HCT116 (cell line): ENCODE measurements at regions not wholly inside any gene's neighbourhood (a gene's known extent, or its start where the extent isn't known, plus 50 kb on each side); places are given as distances from the start of the nearest gene placed in this dataset.

ENCODE experiments used
- ATAC-seq: fragments of 200-7000 bp; cut with Tn5 transposase; 2 replicates; pipeline ENCODE4 v1.9.1; 2020; ENCODE audit warnings: mild to moderate bottlenecking, moderate library complexity
- BruUV-seq: library from RNA; stranded (reverse); fragments of 400-500 nt; replicated peaks from 2 replicates; lab custom pipeline; 2021; lab: Mats Ljungman, UMichigan
- CTCF ChIA-PET: fragments of 300-600 bp; sonication (Branson Sonifier 250); formaldehyde crosslinking; loops from one replicate; lab custom pipeline; 2021; ENCODE audit warnings: antibody characterized with exemption; lab: Charles Lee
- POLR2A ChIA-PET: fragments of 300-600, 350-600 bp; sonication (Branson Sonifier 250); formaldehyde crosslinking; loops from one replicate; lab custom pipeline; 2021; ENCODE audit warnings: antibody characterized with exemption; lab: Charles Lee
- RAD21 ChIA-PET, 2 experiments: fragments of 300-600 bp; sonication (Branson Sonifier 250); formaldehyde crosslinking; loops; one replicate each; lab custom pipeline; 2023; ENCODE audit warnings: low total read pairs in 2 of 2; ENCODE audit not compliant: uncharacterized antibody in 2 of 2, unreplicated experiment in 2 of 2, low non-redundant PET in 1 of 2; lab: Charles Lee
- DNase-seq: peaks from one replicate; pipeline ENCODE4 v3.0.0-alpha.2; 2010; ENCODE audit warnings: low read depth, low spot score
- H2AFZ ChIP-seq: fragments of 200-600 bp; shearing (Covaris generic), sonication (generic); 2 replicates; pipeline ENCODE4 v1.6.1; 2017; ENCODE audit warnings: low read depth, mixed run types, mixed read lengths, antibody characterized with exemption, low read length; ENCODE audit not compliant: poor library complexity, severe bottlenecking
- H3K27ac ChIP-seq: 2 replicates; pipeline ENCODE4 v1.5.1; 2012; ENCODE audit warnings: low read depth, low read length
- H3K27me3 ChIP-seq: fragments of 200-600 bp; sonication (generic); 2 replicates; pipeline ENCODE4 v1.6.1; 2016; ENCODE audit warnings: mixed run types, low read length, mixed read lengths; ENCODE audit not compliant: insufficient read depth
- H3K36me3 ChIP-seq, 2 experiments: fragments of 200-500 bp in 1 of 2; fragments of 200-600 bp in 1 of 2; sonication (Bioruptor generic) in 1 of 2; sonication (generic) in 1 of 2; 2 replicates each; pipeline versions ENCODE4 v1.5.1 to v1.6.1; 2014 to 2016; ENCODE audit warnings: low read length in 2 of 2, inconsistent platforms in 1 of 2, mixed read lengths in 1 of 2, mixed run types in 1 of 2; ENCODE audit not compliant: insufficient read depth in 2 of 2, control insufficient read depth in 1 of 2
- H3K4me1 ChIP-seq, 2 experiments: fragments of 200-600 bp in 1 of 2; sonication (generic) in 1 of 2; 2 replicates each; pipeline versions ENCODE4 v1.5.1 to v1.6.1; 2012 to 2017; ENCODE audit warnings: low read length in 2 of 2, inconsistent platforms in 1 of 2, mild to moderate bottlenecking in 1 of 2, mixed read lengths in 1 of 2, mixed run types in 1 of 2, moderate library complexity in 1 of 2; ENCODE audit not compliant: insufficient read depth in 2 of 2, control insufficient read depth in 1 of 2
- H3K4me2 ChIP-seq: fragments of 200-600 bp; sonication (generic); 2 replicates; pipeline ENCODE4 v1.6.1; 2017; ENCODE audit warnings: mixed run types, low read length, mixed read lengths
- H3K4me3 ChIP-seq, 2 experiments: fragments of 200-600 bp in 1 of 2; sonication (generic) in 1 of 2; replicated peaks in 1 of 2; 2 replicates each; pipeline ENCODE4 v1.5.1; 2011 to 2016; ENCODE audit warnings: low read length in 2 of 2, control low read depth in 1 of 2, low read depth in 1 of 2, mild to moderate bottlenecking in 1 of 2, mixed read lengths in 1 of 2, mixed run types in 1 of 2
- H3K79me2 ChIP-seq: fragments of 200-600 bp; sonication (generic); 2 replicates; pipeline ENCODE4 v1.6.1; 2017; ENCODE audit warnings: mild to moderate bottlenecking, mixed run types, low read length, moderate library complexity, mixed read lengths; ENCODE audit not compliant: insufficient read depth
- H3K9ac ChIP-seq: fragments of 200-600 bp; sonication (generic); 2 replicates; pipeline ENCODE4 v1.6.1; 2016; ENCODE audit warnings: low read length, mixed read lengths
- H3K9me2 ChIP-seq: fragments of 200-600 bp; sonication (generic), shearing (Covaris generic); 2 replicates; pipeline ENCODE4 v1.6.1; 2017; ENCODE audit warnings: mixed run types, mild to moderate bottlenecking, moderate library complexity; ENCODE audit not compliant: insufficient read depth
- H3K9me3 ChIP-seq, 2 experiments: fragments of 200-500 bp in 1 of 2; fragments of 200-600 bp in 1 of 2; sonication (Bioruptor generic) in 1 of 2; sonication (generic) in 1 of 2; 2 replicates each; pipeline ENCODE4 v1.6.1; 2014 to 2017; ENCODE audit warnings: low read length in 2 of 2, mixed read lengths in 2 of 2, inconsistent platforms in 1 of 2, low read depth in 1 of 2, mild to moderate bottlenecking in 1 of 2, mixed run types in 1 of 2, moderate library complexity in 1 of 2; ENCODE audit not compliant: control insufficient read depth in 1 of 2, insufficient read depth in 1 of 2
- H4K20me1 ChIP-seq: fragments of 200-600 bp; sonication (generic), shearing (Covaris generic); 2 replicates; pipeline ENCODE4 v1.6.1; 2017; ENCODE audit warnings: mixed run types, mild to moderate bottlenecking, moderate library complexity; ENCODE audit not compliant: insufficient read depth
- CEBPB ChIP-seq: IDR thresholded peaks from 2 replicates; pipeline ENCODE4 v1.6.1; 2012; ENCODE audit warnings: low read depth
- EGR1 ChIP-seq: IDR thresholded peaks from 2 replicates; pipeline ENCODE4 v1.6.1; 2012; ENCODE audit warnings: low read depth
- ELF1 ChIP-seq: IDR thresholded peaks from 2 replicates; pipeline ENCODE4 v1.6.1; 2012; ENCODE audit warnings: low read depth, borderline replicate concordance
- EZH2 ChIP-seq: fragments of 200-600 bp; sonication (generic); IDR thresholded peaks from 2 replicates; pipeline ENCODE4 v1.6.1; 2017; ENCODE audit warnings: antibody characterized with exemption, mixed run types
- EZH2phosphoT487 ChIP-seq: fragments of 200-600 bp; IDR thresholded peaks from 2 replicates; pipeline ENCODE4 v1.6.1; 2018; ENCODE audit warnings: antibody characterized with exemption, borderline replicate concordance
- FOSL1 ChIP-seq: IDR thresholded peaks from 2 replicates; pipeline ENCODE4 v1.6.1; 2012; ENCODE audit warnings: low read depth
- JUND ChIP-seq: IDR thresholded peaks from 2 replicates; pipeline ENCODE4 v1.6.1; 2012
- POLR2A ChIP-seq: IDR thresholded peaks from 2 replicates; pipeline ENCODE4 v1.7.0; 2011; ENCODE audit warnings: borderline replicate concordance; ENCODE audit not compliant: insufficient read depth, insufficient read length; ENCODE audit errors: extremely low read depth
- RAD21 ChIP-seq: IDR thresholded peaks from 2 replicates; pipeline ENCODE4 v1.6.1; 2012; ENCODE audit warnings: low read depth, mild to moderate bottlenecking
- SIN3A ChIP-seq: IDR thresholded peaks from 2 replicates; pipeline ENCODE4 v1.6.1; 2012; ENCODE audit warnings: low read depth
- SP1 ChIP-seq: IDR thresholded peaks from 2 replicates; pipeline ENCODE4 v1.6.1; 2012; ENCODE audit warnings: low read depth
- SRF ChIP-seq: IDR thresholded peaks from 2 replicates; pipeline ENCODE4 v1.6.1; 2012; ENCODE audit warnings: low read depth
- TCF7L2 ChIP-seq: IDR thresholded peaks from 2 replicates; pipeline ENCODE4 v1.7.0; 2011; ENCODE audit warnings: borderline replicate concordance, inconsistent platforms; ENCODE audit not compliant: insufficient read depth, insufficient read length; ENCODE audit errors: extremely low read depth
- ZFX ChIP-seq: fragments of 450-650 bp; IDR thresholded peaks from 2 replicates; pipeline ENCODE4 v1.6.1; 2017
- intact Hi-C: fragments of 100-400 bp; cut with micrococcal nuclease; formaldehyde crosslinking; loops from 2 replicates; pipeline ENCODE4 v1.10.0; 2022
- TF ChIP-seq, protein P1 (sequence below): IDR thresholded peaks from 2 replicates; pipeline ENCODE4 v1.6.1; 2012
- TF ChIP-seq, protein P2 (sequence below), 3 experiments: fragments of 200-600 bp in 1 of 3; sonication (generic) in 1 of 3; IDR thresholded peaks in 2 of 3; conservative IDR thresholded peaks in 1 of 3; 2 replicates each; pipeline ENCODE4 v1.5.1; 2012 to 2017; ENCODE audit warnings: low read depth in 2 of 3, low read length in 2 of 3, antibody characterized with exemption in 1 of 3, borderline replicate concordance in 1 of 3, control low read depth in 1 of 3, mild to moderate bottlenecking in 1 of 3, mixed read lengths in 1 of 3, mixed run types in 1 of 3, moderate library complexity in 1 of 3; ENCODE audit not compliant: insufficient read depth in 1 of 3
- TF ChIP-seq, protein P3 (sequence below): IDR thresholded peaks from 2 replicates; pipeline ENCODE4 v1.6.1; 2011; ENCODE audit warnings: mild to moderate bottlenecking, low read length, moderate library complexity; ENCODE audit not compliant: insufficient replicate concordance; ENCODE audit errors: extremely low read depth
- TF ChIP-seq, protein P4 (sequence below): IDR thresholded peaks from 2 replicates; pipeline ENCODE4 v1.6.1; 2012

- H3K4me3 ChIP-seq, result no peak overlapping the region
- H4K20me1 ChIP-seq, result no peaks in the 10 kb centered on the region
- RAD21 ChIA-PET, result no interaction called here
- TF ChIP-seq EGR1 (no peak), FOSL1 (no peak), JUND (no peak), SIN3A (no peak), RAD21 (no peak), CEBPB (no peak), SRF (no peak), EZH2 (no peak), TCF7L2 (no peak), POLR2A (no peak), ELF1 (no peak), ZFX (no peak), SP1 (no peak), EZH2phosphoT487 (no peak)
- TF ChIP-seq, protein P1, sequence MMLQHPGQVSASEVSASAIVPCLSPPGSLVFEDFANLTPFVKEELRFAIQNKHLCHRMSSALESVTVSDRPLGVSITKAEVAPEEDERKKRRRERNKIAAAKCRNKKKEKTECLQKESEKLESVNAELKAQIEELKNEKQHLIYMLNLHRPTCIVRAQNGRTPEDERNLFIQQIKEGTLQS, result no peak
- TF ChIP-seq, protein P2, sequence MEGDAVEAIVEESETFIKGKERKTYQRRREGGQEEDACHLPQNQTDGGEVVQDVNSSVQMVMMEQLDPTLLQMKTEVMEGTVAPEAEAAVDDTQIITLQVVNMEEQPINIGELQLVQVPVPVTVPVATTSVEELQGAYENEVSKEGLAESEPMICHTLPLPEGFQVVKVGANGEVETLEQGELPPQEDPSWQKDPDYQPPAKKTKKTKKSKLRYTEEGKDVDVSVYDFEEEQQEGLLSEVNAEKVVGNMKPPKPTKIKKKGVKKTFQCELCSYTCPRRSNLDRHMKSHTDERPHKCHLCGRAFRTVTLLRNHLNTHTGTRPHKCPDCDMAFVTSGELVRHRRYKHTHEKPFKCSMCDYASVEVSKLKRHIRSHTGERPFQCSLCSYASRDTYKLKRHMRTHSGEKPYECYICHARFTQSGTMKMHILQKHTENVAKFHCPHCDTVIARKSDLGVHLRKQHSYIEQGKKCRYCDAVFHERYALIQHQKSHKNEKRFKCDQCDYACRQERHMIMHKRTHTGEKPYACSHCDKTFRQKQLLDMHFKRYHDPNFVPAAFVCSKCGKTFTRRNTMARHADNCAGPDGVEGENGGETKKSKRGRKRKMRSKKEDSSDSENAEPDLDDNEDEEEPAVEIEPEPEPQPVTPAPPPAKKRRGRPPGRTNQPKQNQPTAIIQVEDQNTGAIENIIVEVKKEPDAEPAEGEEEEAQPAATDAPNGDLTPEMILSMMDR (IDR thresholded peaks at IDR 0.05 in 2 of 3, conservative IDR thresholded peaks at IDR 0.05 in 1 of 3; ENCODE audit: borderline replicate concordance in 1 of 3, insufficient read depth in 1 of 3, low read depth in 2 of 3, low read length in 2 of 3), result no peak
- TF ChIP-seq, protein P3, sequence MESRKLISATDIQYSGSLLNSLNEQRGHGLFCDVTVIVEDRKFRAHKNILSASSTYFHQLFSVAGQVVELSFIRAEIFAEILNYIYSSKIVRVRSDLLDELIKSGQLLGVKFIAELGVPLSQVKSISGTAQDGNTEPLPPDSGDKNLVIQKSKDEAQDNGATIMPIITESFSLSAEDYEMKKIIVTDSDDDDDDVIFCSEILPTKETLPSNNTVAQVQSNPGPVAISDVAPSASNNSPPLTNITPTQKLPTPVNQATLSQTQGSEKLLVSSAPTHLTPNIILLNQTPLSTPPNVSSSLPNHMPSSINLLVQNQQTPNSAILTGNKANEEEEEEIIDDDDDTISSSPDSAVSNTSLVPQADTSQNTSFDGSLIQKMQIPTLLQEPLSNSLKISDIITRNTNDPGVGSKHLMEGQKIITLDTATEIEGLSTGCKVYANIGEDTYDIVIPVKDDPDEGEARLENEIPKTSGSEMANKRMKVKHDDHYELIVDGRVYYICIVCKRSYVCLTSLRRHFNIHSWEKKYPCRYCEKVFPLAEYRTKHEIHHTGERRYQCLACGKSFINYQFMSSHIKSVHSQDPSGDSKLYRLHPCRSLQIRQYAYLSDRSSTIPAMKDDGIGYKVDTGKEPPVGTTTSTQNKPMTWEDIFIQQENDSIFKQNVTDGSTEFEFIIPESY, result no peak
- TF ChIP-seq, protein P4, sequence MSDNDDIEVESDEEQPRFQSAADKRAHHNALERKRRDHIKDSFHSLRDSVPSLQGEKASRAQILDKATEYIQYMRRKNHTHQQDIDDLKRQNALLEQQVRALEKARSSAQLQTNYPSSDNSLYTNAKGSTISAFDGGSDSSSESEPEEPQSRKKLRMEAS, result no peak
- ATAC-seq (no peak), DNase-seq (no peak)
- no TSS peak for BruUV-seq
- H3K4me2 ChIP-seq, result no peak overlapping the region
- H3K9me2 ChIP-seq, result no peaks in the 10 kb centered on the region
- CTCF ChIA-PET, result no interaction called here
- no peak overlapping the region for H3K27ac ChIP-seq
- intact Hi-C loops, result no loop called here
- H3K79me2 ChIP-seq, result no peaks in the 10 kb centered on the region
- no peak overlapping the region for H2AFZ ChIP-seq
- H3K9me3 ChIP-seq, result no peaks in the 10 kb centered on the region
- POLR2A ChIA-PET, result no interaction called here
- no peaks in the 10 kb centered on the region for H3K36me3 ChIP-seq
- no peaks in the 10 kb centered on the region for H3K4me1 ChIP-seq
- no peak overlapping the region for H3K9ac ChIP-seq
- no peaks in the 10 kb centered on the region for H3K27me3 ChIP-seq
Measured at GRCh38 chr18:75937306-75937705, 509.8 kb upstream of the SMIM21 start.
